NB4 (cell line): ENCODE measurements at regions not wholly inside any gene's neighbourhood (a gene's known extent, or its start where the extent isn't known, plus 50 kb on each side); places are given as distances from the start of the nearest gene placed in this dataset.
"Not testable (repeated sequence)": the region's sequence is repeated elsewhere in the genome, so short reads cannot be mapped to it uniquely, and the experiment has no call there.

Source experiments
- DNase-seq: peaks from one replicate; pipeline ENCODE4 v3.0.0; 2010; ENCODE audit warnings: low read depth
- H3K4me3 ChIP-seq: one replicate; pipeline ENCODE4 v1.5.1; 2011; ENCODE audit warnings: mild to moderate bottlenecking, low read depth, low read length, moderate library complexity
- MYC ChIP-seq: IDR thresholded peaks from 2 replicates; pipeline ENCODE4 v1.6.1; 2011; ENCODE audit warnings: low read depth, low read length
- POLR2A ChIP-seq: IDR thresholded peaks from 2 replicates; pipeline ENCODE4 v1.6.1; 2011; ENCODE audit warnings: mild to moderate bottlenecking; ENCODE audit not compliant: insufficient read length; ENCODE audit errors: extremely low read depth
- TF ChIP-seq, protein P1 (sequence below): IDR thresholded peaks from 2 replicates; pipeline ENCODE4 v1.6.1; 2011; ENCODE audit warnings: low read depth, low read length
- TF ChIP-seq, protein P2 (sequence below): IDR thresholded peaks from one replicate; pipeline ENCODE4 v1.5.1; 2012; ENCODE audit warnings: low read depth, low read length

GRCh38 chr4:77505275-77505957 is 100.2 kb upstream of the CXCL13 start:
- TF ChIP-seq POLR2A (no peak), MYC (no peak)
- TF ChIP-seq, protein P1, sequence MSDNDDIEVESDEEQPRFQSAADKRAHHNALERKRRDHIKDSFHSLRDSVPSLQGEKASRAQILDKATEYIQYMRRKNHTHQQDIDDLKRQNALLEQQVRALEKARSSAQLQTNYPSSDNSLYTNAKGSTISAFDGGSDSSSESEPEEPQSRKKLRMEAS = no peak
- TF ChIP-seq, protein P2, sequence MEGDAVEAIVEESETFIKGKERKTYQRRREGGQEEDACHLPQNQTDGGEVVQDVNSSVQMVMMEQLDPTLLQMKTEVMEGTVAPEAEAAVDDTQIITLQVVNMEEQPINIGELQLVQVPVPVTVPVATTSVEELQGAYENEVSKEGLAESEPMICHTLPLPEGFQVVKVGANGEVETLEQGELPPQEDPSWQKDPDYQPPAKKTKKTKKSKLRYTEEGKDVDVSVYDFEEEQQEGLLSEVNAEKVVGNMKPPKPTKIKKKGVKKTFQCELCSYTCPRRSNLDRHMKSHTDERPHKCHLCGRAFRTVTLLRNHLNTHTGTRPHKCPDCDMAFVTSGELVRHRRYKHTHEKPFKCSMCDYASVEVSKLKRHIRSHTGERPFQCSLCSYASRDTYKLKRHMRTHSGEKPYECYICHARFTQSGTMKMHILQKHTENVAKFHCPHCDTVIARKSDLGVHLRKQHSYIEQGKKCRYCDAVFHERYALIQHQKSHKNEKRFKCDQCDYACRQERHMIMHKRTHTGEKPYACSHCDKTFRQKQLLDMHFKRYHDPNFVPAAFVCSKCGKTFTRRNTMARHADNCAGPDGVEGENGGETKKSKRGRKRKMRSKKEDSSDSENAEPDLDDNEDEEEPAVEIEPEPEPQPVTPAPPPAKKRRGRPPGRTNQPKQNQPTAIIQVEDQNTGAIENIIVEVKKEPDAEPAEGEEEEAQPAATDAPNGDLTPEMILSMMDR = no peak
- no peak for DNase-seq
- H3K4me3 ChIP-seq = no peak overlapping the region

GRCh38 chr4:77505958-77506319 is 99.7 kb upstream of the CXCL13 start:
- TF ChIP-seq, protein P2 = no peak
- TF ChIP-seq POLR2A (no peak), MYC (no peak)
- TF ChIP-seq, protein P1 = no peak
- H3K4me3 ChIP-seq = no peak overlapping the region
- DNase-seq = no peak

DNA sequence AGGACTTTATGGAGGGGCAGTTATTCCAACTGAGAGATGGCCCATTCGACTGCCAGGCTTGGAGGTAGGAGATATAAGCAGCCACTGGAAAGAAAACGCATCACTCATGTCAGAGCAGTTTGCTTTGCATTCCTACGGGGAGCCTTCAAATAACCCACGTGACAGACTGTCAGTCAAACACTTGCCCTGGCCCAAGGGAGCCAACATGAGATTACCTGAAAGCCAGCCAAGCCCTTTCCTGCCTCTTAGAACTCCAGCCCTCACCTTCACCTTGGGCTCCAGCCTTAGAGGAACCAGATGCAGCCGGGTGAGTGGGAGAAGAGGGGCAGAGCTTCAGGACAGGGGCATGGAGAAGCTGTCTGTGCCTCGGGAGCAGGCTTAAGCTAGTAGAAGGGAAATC is 95.3 kb upstream of the CXCL13 start:
- TF ChIP-seq, protein P1 = no peak
- TF ChIP-seq MYC (no peak), POLR2A (no peak)
- TF ChIP-seq, protein P2 = no peak
- no peak overlapping the region for H3K4me3 ChIP-seq
- DNase-seq = no peak

- H3K4me3 ChIP-seq = no peak overlapping the region
- no peak for DNase-seq
- TF ChIP-seq POLR2A (no peak), MYC (no peak)
- TF ChIP-seq, protein P2 = no peak
- TF ChIP-seq, protein P1 = no peak
Measured at GRCh38 chr4:77525538-77525937, 80.1 kb upstream of the CXCL13 start.

- H3K4me3 ChIP-seq, DNase-seq: not testable (repeated sequence)
Measured at GRCh38 chr4:77527900-77528299, 77.7 kb upstream of the CXCL13 start.

- DNase-seq = no peak
- no peak overlapping the region for H3K4me3 ChIP-seq
- TF ChIP-seq, protein P1 = no peak
- TF ChIP-seq, protein P2 = no peak
- no peak for TF ChIP-seq POLR2A
- no peak for TF ChIP-seq MYC
Measured at GRCh38 chr4:77538144-77538543, 67.5 kb upstream of the CXCL13 start.
